ENCODE measurements at regions not wholly inside any gene's neighbourhood (a gene's known extent, or its start where the extent isn't known, plus 50 kb on each side); places are given as distances from the start of the nearest gene placed in this dataset.

GRCh38 chr16:65309354-65309753 lies 187.5 kb upstream of the CDH11 start:
- no peak overlapping the region for H3K27ac ChIP-seq
- H3K36me3 ChIP-seq (replicated peaks; ENCODE audit: insufficient read depth, low read depth): no peaks in the 10 kb centered on the region
- H3K4me2 ChIP-seq: no peak overlapping the region
- no peak overlapping the region for H3K4me3 ChIP-seq
- H3K79me2 ChIP-seq: no peaks in the 10 kb centered on the region
- H2AFZ ChIP-seq: no peak overlapping the region
- no peaks in the 10 kb centered on the region for H3K27me3 ChIP-seq
- 46% methylated on average over 4 of the region's 4 CpGs for WGBS (ENCODE audit: low lambda C conversion rate, missing lambda C conversion rate)
- H4K20me1 ChIP-seq (ENCODE audit: insufficient read depth, poor library complexity, severe bottlenecking): no peaks in the 10 kb centered on the region
- no peaks in the 10 kb centered on the region for H3K9me3 ChIP-seq (ENCODE audit: low read depth)
- H3K4me1 ChIP-seq (ENCODE audit: insufficient read depth): peaks cover 8% of the 10 kb centered on the region
- TF ChIP-seq EZH2 (IDR thresholded peaks at IDR 0.05; ENCODE audit: borderline replicate concordance) (no peak), CTCF (IDR thresholded peaks at IDR 0.05; ENCODE audit: poor library complexity) (no peak), EZH2phosphoT487 (IDR thresholded peaks at IDR 0.05; ENCODE audit: low read depth, severe bottlenecking, unreplicated experiment) (no peak)
- no peaks in the 10 kb centered on the region for H3K9me2 ChIP-seq (replicated peaks; ENCODE audit: insufficient read depth)
- DNase-seq (ENCODE audit: low spot score): no peak

- Histone ChIP-seq H4K20me1 (ENCODE audit: insufficient read depth, poor library complexity, severe bottlenecking) (no peaks in the 10 kb centered on the region), H3K79me2 (no peaks in the 10 kb centered on the region), H3K4me1 (ENCODE audit: insufficient read depth) (peaks cover 8% of the 10 kb centered on the region), H3K4me3 (no peak overlapping the region), H3K27ac (no peak overlapping the region), H3K36me3 (replicated peaks; ENCODE audit: insufficient read depth, low read depth) (no peaks in the 10 kb centered on the region), H3K4me2 (no peak overlapping the region), H3K9me3 (ENCODE audit: low read depth) (no peaks in the 10 kb centered on the region), H3K9me2 (replicated peaks; ENCODE audit: insufficient read depth) (no peaks in the 10 kb centered on the region), H2AFZ (no peak overlapping the region), H3K27me3 (no peaks in the 10 kb centered on the region)
- WGBS (ENCODE audit: low lambda C conversion rate, missing lambda C conversion rate): 59% methylated on average over 2 of the region's 2 CpGs
- no peak for TF ChIP-seq EZH2phosphoT487 (IDR thresholded peaks at IDR 0.05; ENCODE audit: low read depth, severe bottlenecking, unreplicated experiment)
- TF ChIP-seq CTCF (IDR thresholded peaks at IDR 0.05; ENCODE audit: poor library complexity): no peak
- TF ChIP-seq EZH2 (IDR thresholded peaks at IDR 0.05; ENCODE audit: borderline replicate concordance): no peak
- no peak for DNase-seq (ENCODE audit: low spot score)
These were observed 186.6 kb upstream of the CDH11 start for GRCh38 chr16:65308506-65308905.

- Histone ChIP-seq H3K79me2 (no peaks in the 10 kb centered on the region), H3K27me3 (no peaks in the 10 kb centered on the region), H3K36me3 (replicated peaks; ENCODE audit: insufficient read depth, low read depth) (no peaks in the 10 kb centered on the region), H3K4me2 (no peak overlapping the region), H2AFZ (no peak overlapping the region), H3K27ac (no peak overlapping the region), H3K9me3 (ENCODE audit: low read depth) (no peaks in the 10 kb centered on the region), H3K9me2 (replicated peaks; ENCODE audit: insufficient read depth) (no peaks in the 10 kb centered on the region), H3K4me3 (no peak overlapping the region), H4K20me1 (ENCODE audit: insufficient read depth, poor library complexity, severe bottlenecking) (no peaks in the 10 kb centered on the region), H3K4me1 (ENCODE audit: insufficient read depth) (peaks cover 8% of the 10 kb centered on the region)
- DNase-seq (ENCODE audit: low spot score): no peak
- WGBS (ENCODE audit: low lambda C conversion rate, missing lambda C conversion rate): 83% methylated on average over 5 of the region's 5 CpGs
- no peak for TF ChIP-seq CTCF (IDR thresholded peaks at IDR 0.05; ENCODE audit: poor library complexity)
- TF ChIP-seq EZH2 (IDR thresholded peaks at IDR 0.05; ENCODE audit: borderline replicate concordance): no peak
- no peak for TF ChIP-seq EZH2phosphoT487 (IDR thresholded peaks at IDR 0.05; ENCODE audit: low read depth, severe bottlenecking, unreplicated experiment)
These were observed 185.4 kb upstream of the CDH11 start for GRCh38 chr16:65307286-65307685.

- H3K4me1 ChIP-seq (ENCODE audit: insufficient read depth): peaks cover 8% of the 10 kb centered on the region
- H3K4me3 ChIP-seq: no peak overlapping the region
- H3K9me2 ChIP-seq (replicated peaks; ENCODE audit: insufficient read depth): no peaks in the 10 kb centered on the region
- no peak overlapping the region for H3K27ac ChIP-seq
- no peak overlapping the region for H2AFZ ChIP-seq
- H3K79me2 ChIP-seq: no peaks in the 10 kb centered on the region
- 63% methylated on average over 2 of the region's 2 CpGs for WGBS (ENCODE audit: low lambda C conversion rate, missing lambda C conversion rate)
- TF ChIP-seq EZH2phosphoT487 (IDR thresholded peaks at IDR 0.05; ENCODE audit: low read depth, severe bottlenecking, unreplicated experiment) (no peak), CTCF (IDR thresholded peaks at IDR 0.05; ENCODE audit: poor library complexity) (no peak), EZH2 (IDR thresholded peaks at IDR 0.05; ENCODE audit: borderline replicate concordance) (no peak)
- DNase-seq (ENCODE audit: low spot score): no peak
- no peaks in the 10 kb centered on the region for H3K36me3 ChIP-seq (replicated peaks; ENCODE audit: insufficient read depth, low read depth)
- H3K4me2 ChIP-seq: no peak overlapping the region
- H3K27me3 ChIP-seq: no peaks in the 10 kb centered on the region
- H4K20me1 ChIP-seq (ENCODE audit: insufficient read depth, poor library complexity, severe bottlenecking): no peaks in the 10 kb centered on the region
- H3K9me3 ChIP-seq (ENCODE audit: low read depth): no peaks in the 10 kb centered on the region
These were observed 184.9 kb upstream of the CDH11 start for GRCh38 chr16:65306722-65307121.
